ENCODE measurements at regions not wholly inside any gene's neighbourhood (a gene's known extent, or its start where the extent isn't known, plus 50 kb on each side); places are given as distances from the start of the nearest gene placed in this dataset.
"Not testable (repeated sequence)": the region's sequence is repeated elsewhere in the genome, so short reads cannot be mapped to it uniquely, and the experiment has no call there.

- H3K4me1 Mint-ChIP-seq (ENCODE audit: low read depth), result no peaks in the 10 kb centered on the region
- no peak overlapping the region for H3K27ac Mint-ChIP-seq
Observed at GRCh38 chr4:102405821-102406401, 60.6 kb upstream of the SLC39A8 start.

GRCh38 chr4:102410884-102411283, 65.6 kb upstream of the SLC39A8 start:
- H3K4me1 Mint-ChIP-seq (ENCODE audit: low read depth); H3K4me3 Mint-ChIP-seq; H3K27ac Mint-ChIP-seq; DNase-seq; H3K27me3 Mint-ChIP-seq (ENCODE audit: insufficient read depth); H3K36me3 Mint-ChIP-seq (ENCODE audit: low read depth); H3K9me3 Mint-ChIP-seq: not testable (repeated sequence)

More at GRCh38 chr4:102405821-102406401, 60.6 kb upstream of the SLC39A8 start:
- H3K27me3 Mint-ChIP-seq (ENCODE audit: insufficient read depth), result peaks cover 6% of the 10 kb centered on the region; the same call in 1 of the 2 replicates
- H3K36me3 Mint-ChIP-seq (ENCODE audit: low read depth), result no peaks in the 10 kb centered on the region
- TF ChIP-seq CTCF (IDR thresholded peaks at IDR 0.05), result no peak
- DNase-seq, result no peak
- H3K9me3 Mint-ChIP-seq, result no peaks in the 10 kb centered on the region
- no peak overlapping the region for H3K4me3 Mint-ChIP-seq

- H3K4me1 Mint-ChIP-seq (ENCODE audit: low read depth), result no peaks in the 10 kb centered on the region
Observed at GRCh38 chr4:102411408-102411807, 66.1 kb upstream of the SLC39A8 start.

GRCh38 chr4:102416765-102417164, 71.5 kb upstream of the SLC39A8 start:
- no peaks in the 10 kb centered on the region for H3K9me3 Mint-ChIP-seq
- no peak for DNase-seq
- peaks cover 8% of the 10 kb centered on the region for H3K4me1 Mint-ChIP-seq (ENCODE audit: low read depth)
- no peak for TF ChIP-seq CTCF (IDR thresholded peaks at IDR 0.05)
- H3K27ac Mint-ChIP-seq, result no peak overlapping the region
- H3K36me3 Mint-ChIP-seq (ENCODE audit: low read depth), result no peaks in the 10 kb centered on the region
- H3K27me3 Mint-ChIP-seq (ENCODE audit: insufficient read depth), result peaks cover 1% of the 10 kb centered on the region
- no peak overlapping the region for H3K4me3 Mint-ChIP-seq

More at GRCh38 chr4:102411408-102411807, 66.1 kb upstream of the SLC39A8 start:
- Mint-ChIP-seq H3K27me3 (ENCODE audit: insufficient read depth) (no peaks in the 10 kb centered on the region), H3K36me3 (ENCODE audit: low read depth) (no peaks in the 10 kb centered on the region), H3K4me3 (no peak overlapping the region), H3K9me3 (no peaks in the 10 kb centered on the region), H3K27ac (no peak overlapping the region)
- no peak for DNase-seq
- TF ChIP-seq CTCF (IDR thresholded peaks at IDR 0.05), result no peak

GRCh38 chr4:102420563-102421398, 75.5 kb upstream of the SLC39A8 start:
- H3K4me1 Mint-ChIP-seq (ENCODE audit: low read depth), result peaks cover 8% of the 10 kb centered on the region
- H3K27ac Mint-ChIP-seq, result no peak overlapping the region
- H3K36me3 Mint-ChIP-seq (ENCODE audit: low read depth), result no peaks in the 10 kb centered on the region
- no peak overlapping the region for H3K4me3 Mint-ChIP-seq
- no peaks in the 10 kb centered on the region for H3K9me3 Mint-ChIP-seq
- peak; percentile 70 for TF ChIP-seq CTCF (IDR thresholded peaks at IDR 0.05)
- H3K27me3 Mint-ChIP-seq (ENCODE audit: insufficient read depth), result peaks cover 1% of the 10 kb centered on the region
- DNase-seq, result peak; percentile 40

- no peaks in the 10 kb centered on the region for H3K36me3 Mint-ChIP-seq (ENCODE audit: low read depth)
- H3K4me3 Mint-ChIP-seq, result no peak overlapping the region
- no peak for TF ChIP-seq CTCF (IDR thresholded peaks at IDR 0.05)
- no peak for DNase-seq
- H3K4me1 Mint-ChIP-seq (ENCODE audit: low read depth), result peaks cover 8% of the 10 kb centered on the region
- no peak overlapping the region for H3K27ac Mint-ChIP-seq
- peaks cover 1% of the 10 kb centered on the region for H3K27me3 Mint-ChIP-seq (ENCODE audit: insufficient read depth)
- no peaks in the 10 kb centered on the region for H3K9me3 Mint-ChIP-seq
Observed at GRCh38 chr4:102422843-102423242, 77.6 kb upstream of the SLC39A8 start.
